Dendritic cell treated with granulocyte-macrophage colony-stimulating factor and Interleukin-4, amounts not matched to agents 40 ng/mL and 50 ng/mL, for 4 days (primary cell): ENCODE measurements at regions not wholly inside any gene's neighbourhood (a gene's known extent, or its start where the extent isn't known, plus 50 kb on each side); places are given as distances from the start of the nearest gene placed in this dataset.
"Not testable (repeated sequence)": the region's sequence is repeated elsewhere in the genome, so short reads cannot be mapped to it uniquely, and the experiment has no call there.

Experiments used
- H3K27ac Mint-ChIP-seq: one replicate; pipeline ENCODE4 v1.8.0; 2022; ENCODE audit warnings: mild to moderate bottlenecking, mixed read lengths
- H3K27me3 Mint-ChIP-seq: one replicate; pipeline ENCODE4 v1.8.0; 2022; ENCODE audit warnings: mild to moderate bottlenecking, mixed read lengths
- H3K36me3 Mint-ChIP-seq: one replicate; pipeline ENCODE4 v1.8.0; 2022; ENCODE audit warnings: low read depth, mixed read lengths
- H3K4me1 Mint-ChIP-seq: one replicate; pipeline ENCODE4 v1.8.0; 2022; ENCODE audit warnings: low read depth, mixed read lengths
- H3K4me3 Mint-ChIP-seq: one replicate; pipeline ENCODE4 v1.8.0; 2022; ENCODE audit warnings: mild to moderate bottlenecking, moderate library complexity, mixed read lengths
- H3K9me3 Mint-ChIP-seq: one replicate; pipeline ENCODE4 v1.8.0; 2022; ENCODE audit warnings: mixed read lengths
- intact Hi-C: fragments of 100-400 bp; cut with micrococcal nuclease; formaldehyde crosslinking; loops from one replicate; pipeline ENCODE4 v1.15.0; 2022

GRCh38 chr7:130789436-130789835 lies 55.4 kb upstream of the KLF14 start:
- H3K36me3 Mint-ChIP-seq = no peaks in the 10 kb centered on the region
- no peak overlapping the region for H3K4me3 Mint-ChIP-seq
- no peak overlapping the region for H3K27ac Mint-ChIP-seq
- H3K4me1 Mint-ChIP-seq = peaks cover 7% of the 10 kb centered on the region
- intact Hi-C loops = no loop called here
- H3K9me3 Mint-ChIP-seq = peaks cover 7% of the 10 kb centered on the region
- peaks cover 4% of the 10 kb centered on the region for H3K27me3 Mint-ChIP-seq

GRCh38 chr7:130791746-130792145 lies 57.7 kb upstream of the KLF14 start:
- no peak overlapping the region for H3K27ac Mint-ChIP-seq

GRCh38 chr7:130793855-130794618 lies 60.0 kb upstream of the KLF14 start:
- Mint-ChIP-seq H3K27ac (no peak overlapping the region), H3K4me1 (peaks cover 7% of the 10 kb centered on the region), H3K9me3 (peaks cover 7% of the 10 kb centered on the region), H3K36me3 (no peaks in the 10 kb centered on the region), H3K27me3 (peaks cover 2% of the 10 kb centered on the region), H3K4me3 (no peak overlapping the region)
- intact Hi-C loops = no loop called here

More at GRCh38 chr7:130791746-130792145, 57.7 kb upstream of the KLF14 start:
- intact Hi-C loops = no loop called here
- no peak overlapping the region for H3K4me3 Mint-ChIP-seq
- no peaks in the 10 kb centered on the region for H3K27me3 Mint-ChIP-seq
- peaks cover 7% of the 10 kb centered on the region for H3K4me1 Mint-ChIP-seq
- H3K9me3 Mint-ChIP-seq = peaks cover 7% of the 10 kb centered on the region
- no peaks in the 10 kb centered on the region for H3K36me3 Mint-ChIP-seq

GRCh38 chr7:130794619-130794922 lies 60.6 kb upstream of the KLF14 start:
- Mint-ChIP-seq H3K36me3 (no peaks in the 10 kb centered on the region), H3K4me3 (no peak overlapping the region), H3K27me3 (peaks cover 4% of the 10 kb centered on the region), H3K27ac (no peak overlapping the region), H3K9me3 (peaks cover 7% of the 10 kb centered on the region), H3K4me1 (peaks cover 2% of the 10 kb centered on the region)
- intact Hi-C loops = no loop called here

GRCh38 chr7:130796425-130796824 lies 62.4 kb upstream of the KLF14 start:
- H3K36me3 Mint-ChIP-seq, H3K27me3 Mint-ChIP-seq, H3K4me3 Mint-ChIP-seq, H3K27ac Mint-ChIP-seq, H3K9me3 Mint-ChIP-seq, H3K4me1 Mint-ChIP-seq, intact Hi-C loops: not testable (repeated sequence)

- intact Hi-C loops = no loop called here
- Mint-ChIP-seq H3K36me3 (no peaks in the 10 kb centered on the region), H3K4me3 (no peak overlapping the region), H3K27me3 (peaks cover 10% of the 10 kb centered on the region), H3K27ac (no peak overlapping the region), H3K9me3 (no peaks in the 10 kb centered on the region), H3K4me1 (no peaks in the 10 kb centered on the region)
These were observed 69.1 kb upstream of the KLF14 start for GRCh38 chr7:130803127-130803526.

- intact Hi-C loops = no loop called here
- Mint-ChIP-seq H3K4me1 (no peaks in the 10 kb centered on the region), H3K4me3 (no peak overlapping the region), H3K27me3 (peaks cover 10% of the 10 kb centered on the region), H3K27ac (no peak overlapping the region), H3K9me3 (no peaks in the 10 kb centered on the region), H3K36me3 (no peaks in the 10 kb centered on the region)
These were observed 70.2 kb upstream of the KLF14 start for GRCh38 chr7:130804220-130804619.

GRCh38 chr7:130812819-130813218 lies 78.8 kb upstream of the KLF14 start:
- H3K27me3 Mint-ChIP-seq, H3K27ac Mint-ChIP-seq, H3K4me3 Mint-ChIP-seq, H3K9me3 Mint-ChIP-seq, H3K4me1 Mint-ChIP-seq, intact Hi-C loops, H3K36me3 Mint-ChIP-seq: not testable (repeated sequence)

GRCh38 chr7:130814778-130815335 lies 80.8 kb upstream of the KLF14 start:
- Mint-ChIP-seq H3K36me3 (no peaks in the 10 kb centered on the region), H3K4me1 (no peaks in the 10 kb centered on the region), H3K9me3 (no peaks in the 10 kb centered on the region), H3K27ac (no peak overlapping the region), H3K27me3 (peaks cover 3% of the 10 kb centered on the region), H3K4me3 (no peak overlapping the region)
- intact Hi-C loops = no loop called here

- H3K36me3 Mint-ChIP-seq = no peaks in the 10 kb centered on the region
- H3K9me3 Mint-ChIP-seq = no peaks in the 10 kb centered on the region
- H3K4me3 Mint-ChIP-seq = no peak overlapping the region
- no peak overlapping the region for H3K27ac Mint-ChIP-seq
- intact Hi-C loops = no loop called here
- no peaks in the 10 kb centered on the region for H3K4me1 Mint-ChIP-seq
- peaks cover 3% of the 10 kb centered on the region for H3K27me3 Mint-ChIP-seq
These were observed 84.0 kb upstream of the KLF14 start for GRCh38 chr7:130818056-130818455.

- Mint-ChIP-seq H3K9me3 (peaks cover 17% of the 10 kb centered on the region), H3K4me1 (no peaks in the 10 kb centered on the region), H3K27ac (no peak overlapping the region), H3K36me3 (no peaks in the 10 kb centered on the region), H3K27me3 (peaks cover 3% of the 10 kb centered on the region), H3K4me3 (no peak overlapping the region)
- intact Hi-C loops = no loop called here
These were observed 87.9 kb upstream of the KLF14 start for GRCh38 chr7:130821864-130822263.

GRCh38 chr7:130822642-130823041 lies 88.6 kb upstream of the KLF14 start:
- H3K36me3 Mint-ChIP-seq = no peaks in the 10 kb centered on the region
- peaks cover 25% of the 10 kb centered on the region for H3K9me3 Mint-ChIP-seq
- no peaks in the 10 kb centered on the region for H3K4me1 Mint-ChIP-seq
- intact Hi-C loops = no loop called here
- H3K27ac Mint-ChIP-seq = no peak overlapping the region
- H3K4me3 Mint-ChIP-seq = no peak overlapping the region
- H3K27me3 Mint-ChIP-seq = peaks cover 2% of the 10 kb centered on the region

- H3K4me1 Mint-ChIP-seq = no peaks in the 10 kb centered on the region
- intact Hi-C loops = no loop called here
- peaks cover 1% of the 10 kb centered on the region for H3K27me3 Mint-ChIP-seq
- no peaks in the 10 kb centered on the region for H3K36me3 Mint-ChIP-seq
- H3K4me3 Mint-ChIP-seq = no peak overlapping the region
- peaks cover 29% of the 10 kb centered on the region for H3K9me3 Mint-ChIP-seq
- H3K27ac Mint-ChIP-seq = no peak overlapping the region
These were observed 89.1 kb upstream of the KLF14 start for GRCh38 chr7:130823060-130823459.

GRCh38 chr7:130825819-130826218 lies 91.8 kb upstream of the KLF14 start:
- Mint-ChIP-seq H3K36me3 (no peaks in the 10 kb centered on the region), H3K9me3 (peaks cover 35% of the 10 kb centered on the region), H3K27ac (no peak overlapping the region), H3K4me1 (no peaks in the 10 kb centered on the region), H3K27me3 (no peaks in the 10 kb centered on the region), H3K4me3 (no peak overlapping the region)
- intact Hi-C loops = no loop called here

- Mint-ChIP-seq H3K27ac (no peak overlapping the region), H3K36me3 (no peaks in the 10 kb centered on the region), H3K4me1 (no peaks in the 10 kb centered on the region), H3K4me3 (no peak overlapping the region), H3K9me3 (peaks cover 35% of the 10 kb centered on the region), H3K27me3 (no peaks in the 10 kb centered on the region)
- intact Hi-C loops = no loop called here
These were observed 95.4 kb upstream of the KLF14 start for GRCh38 chr7:130829415-130829814.
